Inflammatory macrophage treated with lipopolysaccharide for 1 hour (primary cell): ENCODE measurements at regions not wholly inside any gene's neighbourhood (a gene's known extent, or its start where the extent isn't known, plus 50 kb on each side); places are given as distances from the start of the nearest gene placed in this dataset.
A peak's percentile ranks its signal among the peaks of the same experiment; 100 is the strongest.
"Not testable (repeated sequence)": the region's sequence is repeated elsewhere in the genome, so short reads cannot be mapped to it uniquely, and the experiment has no call there.

Source experiments
- DNase-seq, 2 donors: peaks; one replicate each; pipeline ENCODE4 v3.0.0-alpha.2; 2020 to 2022

DNA sequence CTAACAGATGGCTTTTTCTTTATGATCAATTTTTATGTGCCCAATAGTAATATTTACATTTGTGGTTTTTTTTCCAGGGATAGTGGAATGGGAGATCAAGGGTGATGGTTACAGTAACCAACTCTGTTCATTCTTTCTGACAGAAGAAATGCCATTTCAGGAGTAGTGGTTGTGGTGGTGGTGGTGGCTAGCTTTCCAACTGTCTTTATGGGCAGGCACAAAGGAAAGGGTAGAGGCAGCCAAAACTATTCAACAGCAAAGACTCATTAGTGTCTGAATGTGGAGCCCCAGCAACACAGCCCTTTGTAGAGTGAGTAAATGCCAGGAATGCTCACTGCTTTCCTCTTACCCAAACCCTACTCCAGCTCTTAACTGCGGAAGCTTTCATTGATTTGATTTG is 227.7 kb downstream of the RND3 start:
- no peak for DNase-seq

DNA sequence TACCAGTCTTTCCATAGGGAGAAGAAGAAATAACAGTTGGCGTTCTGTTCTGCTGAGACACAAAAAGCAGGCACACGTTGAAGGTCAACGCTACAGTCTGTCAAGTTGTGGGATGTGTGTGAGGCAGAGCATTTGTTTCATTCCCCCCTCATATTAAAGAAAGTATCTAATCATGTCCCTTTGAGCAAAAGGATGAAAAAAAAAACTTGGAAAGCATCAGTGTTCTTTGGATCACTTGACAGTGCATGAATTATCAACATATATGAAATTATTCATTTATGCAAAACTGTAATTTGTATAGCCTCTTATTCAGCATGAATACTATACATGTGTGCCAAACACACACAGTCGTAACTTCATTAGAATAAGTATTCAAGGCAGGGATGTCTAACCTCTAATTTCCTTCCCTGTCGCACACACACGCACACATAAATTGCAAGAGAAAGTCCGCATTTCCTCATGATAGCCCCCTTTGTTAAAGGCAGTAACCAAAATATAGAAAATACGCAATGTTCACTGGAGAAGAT is 228.6 kb downstream of the RND3 start:
- DNase-seq, result no peak

GRCh38 chr2:150256736-150257135 is 230.7 kb downstream of the RND3 start:
- no peak for DNase-seq

DNA sequence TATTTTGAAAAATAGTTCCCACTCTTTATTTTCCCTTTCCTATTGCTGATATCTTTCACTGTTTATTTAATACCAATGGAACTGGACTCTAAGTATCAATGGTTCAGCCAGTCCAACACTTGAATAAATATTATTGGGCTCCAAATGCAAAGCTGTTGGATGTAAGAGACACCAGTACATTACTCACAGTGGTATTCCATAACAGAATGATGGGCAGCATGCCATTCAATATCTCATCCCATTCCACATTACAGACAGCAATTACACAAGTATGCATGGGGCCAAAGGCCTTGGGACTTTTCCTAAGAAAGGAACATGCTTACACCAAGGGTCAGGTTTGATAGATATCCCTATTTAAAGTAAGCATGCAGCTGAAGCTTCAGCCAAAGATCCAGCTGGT is 231.9 kb downstream of the RND3 start:
- DNase-seq, result no peak

- DNase-seq, result not testable (repeated sequence)
Measured at GRCh38 chr2:150249735-150250134, 237.7 kb downstream of the RND3 start.

DNA sequence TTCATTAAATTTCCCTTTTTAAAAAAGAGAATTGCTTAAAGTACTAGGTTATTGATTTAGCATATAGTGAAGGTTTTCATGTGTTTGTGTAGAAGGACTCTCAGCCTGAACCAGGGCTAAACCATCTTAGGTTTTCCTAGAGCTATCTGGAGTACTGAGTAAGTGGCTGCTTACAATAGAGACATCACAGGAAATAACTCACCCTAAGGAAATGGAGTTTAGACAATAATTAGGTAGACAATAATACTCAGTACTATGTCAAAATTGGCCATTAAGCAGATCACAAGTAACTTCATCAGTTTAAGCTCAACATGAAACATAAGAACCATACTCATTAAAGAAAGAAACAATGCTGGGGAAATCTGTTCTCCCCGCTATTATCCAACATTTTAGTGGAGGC is 240.0 kb downstream of the RND3 start:
- DNase-seq, result no peak

GRCh38 chr2:150234787-150235446 is 252.6 kb downstream of the RND3 start:
- no peak for DNase-seq

- no peak for DNase-seq
Measured at GRCh38 chr2:150232871-150233270, 254.6 kb downstream of the RND3 start.

DNA sequence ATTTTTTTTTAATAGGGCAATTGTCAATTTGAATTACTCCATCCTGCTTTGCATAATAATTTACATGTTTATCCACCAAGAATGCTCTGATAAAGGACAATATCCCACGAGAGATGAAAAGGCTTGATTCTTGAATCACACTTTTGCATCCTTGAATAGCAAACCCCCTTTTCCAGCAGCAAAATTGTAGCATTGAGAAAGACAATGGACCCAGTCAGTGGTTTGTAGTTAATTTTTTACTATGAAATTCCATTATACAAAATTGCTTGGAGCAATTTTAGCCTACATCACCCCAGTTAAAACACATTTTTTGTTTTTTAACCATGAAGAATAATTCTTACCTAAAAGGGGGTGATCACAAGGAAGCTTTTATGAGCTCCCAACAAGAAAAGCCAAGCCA is 255.1 kb downstream of the RND3 start:
- no peak for DNase-seq

GRCh38 chr2:150230616-150231015 is 256.9 kb downstream of the RND3 start:
- no peak for DNase-seq

DNA sequence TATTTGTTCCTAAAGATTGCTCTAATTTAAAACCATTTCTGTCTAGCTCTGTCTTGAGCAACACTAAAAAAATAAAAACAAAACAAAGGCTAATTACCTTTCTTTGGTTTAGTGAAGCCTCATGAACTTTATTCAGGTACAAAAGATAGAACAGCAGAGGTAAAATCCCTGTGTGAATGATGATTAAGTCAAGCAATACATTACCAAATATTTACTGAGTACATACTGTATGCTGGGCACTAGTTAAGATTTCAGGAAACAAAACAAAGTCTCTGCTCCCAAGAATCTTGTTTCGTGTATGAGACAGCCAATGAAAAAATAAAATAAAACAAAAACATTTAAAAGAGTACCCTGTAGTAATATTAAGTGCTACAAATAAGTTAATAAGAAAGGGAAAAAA is 257.5 kb downstream of the RND3 start:
- DNase-seq, result no peak

DNA sequence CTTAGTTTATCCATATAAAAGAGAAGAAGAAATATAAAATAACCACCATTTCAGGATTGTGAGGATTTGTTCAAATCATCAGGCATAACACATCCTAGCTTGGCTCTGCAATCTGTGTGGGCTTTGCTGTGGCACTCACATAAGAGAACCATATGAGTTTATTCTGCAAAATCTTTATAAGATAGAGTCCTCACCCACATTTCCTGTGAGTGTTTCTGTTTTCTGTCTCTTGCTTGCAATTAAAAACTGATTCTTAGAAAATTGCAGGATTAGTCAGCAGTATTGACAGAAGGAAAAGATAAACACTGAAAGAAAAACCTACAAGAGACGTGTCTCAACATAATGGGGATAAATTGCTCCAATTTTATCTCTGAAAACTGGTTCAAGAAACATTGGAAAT is 258.5 kb downstream of the RND3 start:
- no peak for DNase-seq

DNA sequence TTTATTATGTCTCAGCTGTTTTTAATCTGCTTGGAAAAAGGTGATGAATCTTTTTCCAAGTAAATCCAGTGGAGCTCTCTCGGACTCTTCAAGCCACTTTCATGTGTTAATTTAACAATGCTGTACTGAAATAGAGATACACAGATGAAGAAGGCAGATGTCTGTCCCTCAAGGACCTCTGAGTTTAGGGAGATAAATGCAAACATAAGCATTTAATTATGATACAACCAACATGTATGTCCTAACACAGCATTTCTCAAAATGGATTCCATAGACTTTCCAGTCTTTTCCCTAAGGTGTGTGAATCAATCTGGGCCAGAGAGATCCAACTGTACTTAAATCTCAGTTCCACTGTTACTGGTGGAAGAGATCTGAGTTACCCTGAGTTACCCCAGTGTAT is 262.4 kb downstream of the RND3 start:
- DNase-seq, result no peak

GRCh38 chr2:150224321-150224720 is 263.1 kb downstream of the RND3 start:
- DNase-seq, result no peak

DNA sequence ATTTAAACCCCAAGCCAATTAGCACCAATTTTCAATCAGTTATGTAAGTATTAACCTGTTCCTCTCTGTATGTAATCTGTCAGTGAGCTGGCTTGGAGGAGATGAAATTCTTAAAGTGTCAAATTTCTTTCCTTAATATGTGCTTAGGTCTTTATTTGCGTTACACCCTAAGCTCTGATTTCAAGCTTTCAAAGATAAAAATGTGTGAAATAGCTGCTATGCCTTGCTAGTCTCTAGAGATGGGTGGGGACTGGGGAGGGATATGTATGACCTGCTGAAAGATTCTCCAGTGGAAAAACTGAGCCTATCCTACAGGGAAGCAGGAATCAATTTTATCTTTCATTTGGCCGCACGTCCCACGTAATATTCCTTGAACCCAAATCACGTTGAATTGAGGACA is 264.5 kb downstream of the RND3 start:
- no peak for DNase-seq

- DNase-seq, result no peak
Measured at GRCh38 chr2:150222379-150222778, 265.1 kb downstream of the RND3 start.

GRCh38 chr2:150219861-150220260 is 267.6 kb downstream of the RND3 start:
- DNase-seq, result no peak

- no peak for DNase-seq
Measured at GRCh38 chr2:150215041-150215440, 272.4 kb downstream of the RND3 start.

- DNase-seq, result no peak
Measured at GRCh38 chr2:150214626-150215025, 272.8 kb downstream of the RND3 start.

GRCh38 chr2:150212722-150213171 is 274.7 kb downstream of the RND3 start:
- no peak for DNase-seq

DNA sequence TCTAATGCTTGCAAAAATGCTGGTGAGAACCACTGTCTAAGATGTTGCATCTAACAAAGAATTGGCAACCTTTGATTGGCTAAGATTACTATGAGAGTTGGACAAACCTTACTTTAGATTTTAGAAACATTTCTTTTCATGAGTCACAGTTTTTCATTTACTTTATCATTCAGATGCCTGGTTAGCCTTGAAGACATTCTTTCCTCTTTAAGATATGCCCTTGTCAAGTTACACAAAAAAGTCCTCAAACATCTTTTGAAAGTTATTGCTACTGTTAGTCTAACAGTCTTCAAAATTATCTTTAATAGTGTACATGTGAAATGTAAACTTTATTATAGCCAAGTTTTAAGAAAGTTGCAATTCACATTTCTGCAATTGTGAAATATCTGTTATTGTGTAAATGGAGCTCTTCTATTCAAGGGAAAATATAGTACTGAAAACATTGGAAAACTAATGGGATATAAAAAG is 276.3 kb downstream of the RND3 start:
- no peak for DNase-seq

- DNase-seq, result no peak
Measured at GRCh38 chr2:150209746-150210145, 277.7 kb downstream of the RND3 start.

DNA sequence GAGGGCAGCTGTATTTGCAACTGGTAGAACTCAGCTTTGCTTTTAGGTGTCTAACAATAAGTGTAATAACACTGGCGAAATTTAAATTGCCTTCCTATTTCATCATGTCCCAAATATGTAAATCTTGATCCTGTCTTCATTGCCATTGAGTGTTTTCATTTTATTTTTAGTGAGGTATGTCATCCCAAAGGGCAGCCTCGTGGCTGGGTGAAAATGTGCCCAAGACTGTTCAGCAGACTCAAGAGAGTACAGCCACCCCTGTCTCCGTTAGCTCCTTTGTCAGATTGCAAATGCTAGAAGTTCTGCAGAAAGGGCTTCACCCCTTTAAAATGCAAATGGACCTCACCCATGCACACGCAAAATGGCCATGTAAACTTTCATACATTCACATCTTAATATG is 278.8 kb downstream of the RND3 start:
- no peak for DNase-seq

DNA sequence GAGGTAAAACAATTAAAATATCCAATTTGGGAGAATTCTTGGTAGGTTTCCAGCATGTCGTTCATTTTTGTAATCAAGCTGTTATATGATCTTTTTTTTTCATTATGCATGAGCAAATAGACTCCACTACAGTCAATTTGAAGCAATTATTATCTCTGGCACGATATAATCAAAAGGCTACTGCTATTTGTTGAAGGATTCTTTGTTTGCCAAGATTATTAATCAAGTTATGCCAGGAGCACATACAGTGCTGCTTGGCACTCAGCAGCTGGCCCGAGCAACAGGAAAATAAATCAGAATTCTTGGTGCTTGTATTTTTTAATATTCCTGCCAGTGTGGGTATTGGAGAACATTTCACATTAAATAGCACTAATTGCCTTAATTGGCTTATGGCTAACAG is 279.5 kb downstream of the RND3 start:
- no peak for DNase-seq

GRCh38 chr2:150204451-150204850 is 283.0 kb downstream of the RND3 start:
- DNase-seq, result peak in 1 of 2 donors; percentile 4
